ENCODE measurements at regions not wholly inside any gene's neighbourhood (a gene's known extent, or its start where the extent isn't known, plus 50 kb on each side); places are given as distances from the start of the nearest gene placed in this dataset.
"Not testable (repeated sequence)": the region's sequence is repeated elsewhere in the genome, so short reads cannot be mapped to it uniquely, and the experiment has no call there.

- not testable (repeated sequence) for TF ChIP-seq POLR2A, CTCF, EP300 (IDR thresholded peaks at IDR 0.05)
These were observed 89.2 kb downstream of the LIMS4 start for GRCh38 chr2:110383163-110384048.

Data from stomach (tissue), 4 donors.